ENCODE measurements at regions not wholly inside any gene's neighbourhood (a gene's known extent, or its start where the extent isn't known, plus 50 kb on each side); places are given as distances from the start of the nearest gene placed in this dataset.

DNA sequence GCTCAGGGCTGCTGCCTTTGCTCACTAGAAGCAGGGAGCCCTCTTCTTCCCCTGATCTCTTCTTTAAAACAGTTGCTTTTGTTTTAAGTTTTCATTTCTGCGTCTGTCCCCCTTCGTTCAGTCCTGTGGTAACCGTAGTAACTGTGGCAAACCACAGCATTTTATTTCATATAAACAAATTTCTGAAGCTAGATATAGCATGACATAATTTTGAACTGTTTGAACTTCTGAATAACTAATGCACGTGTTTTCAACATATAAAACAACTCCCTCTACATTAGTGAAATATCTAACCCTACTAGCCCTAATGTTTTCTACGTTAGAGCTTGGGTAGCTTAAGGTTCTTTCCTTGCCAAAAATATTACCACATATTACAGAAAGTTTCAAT lies 104.6 kb downstream of the DISP1 start:
- Histone ChIP-seq H3K4me3 (no peak overlapping the region), H3K27ac (no peak overlapping the region)
- TF ChIP-seq, protein P1, sequence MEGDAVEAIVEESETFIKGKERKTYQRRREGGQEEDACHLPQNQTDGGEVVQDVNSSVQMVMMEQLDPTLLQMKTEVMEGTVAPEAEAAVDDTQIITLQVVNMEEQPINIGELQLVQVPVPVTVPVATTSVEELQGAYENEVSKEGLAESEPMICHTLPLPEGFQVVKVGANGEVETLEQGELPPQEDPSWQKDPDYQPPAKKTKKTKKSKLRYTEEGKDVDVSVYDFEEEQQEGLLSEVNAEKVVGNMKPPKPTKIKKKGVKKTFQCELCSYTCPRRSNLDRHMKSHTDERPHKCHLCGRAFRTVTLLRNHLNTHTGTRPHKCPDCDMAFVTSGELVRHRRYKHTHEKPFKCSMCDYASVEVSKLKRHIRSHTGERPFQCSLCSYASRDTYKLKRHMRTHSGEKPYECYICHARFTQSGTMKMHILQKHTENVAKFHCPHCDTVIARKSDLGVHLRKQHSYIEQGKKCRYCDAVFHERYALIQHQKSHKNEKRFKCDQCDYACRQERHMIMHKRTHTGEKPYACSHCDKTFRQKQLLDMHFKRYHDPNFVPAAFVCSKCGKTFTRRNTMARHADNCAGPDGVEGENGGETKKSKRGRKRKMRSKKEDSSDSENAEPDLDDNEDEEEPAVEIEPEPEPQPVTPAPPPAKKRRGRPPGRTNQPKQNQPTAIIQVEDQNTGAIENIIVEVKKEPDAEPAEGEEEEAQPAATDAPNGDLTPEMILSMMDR (IDR thresholded peaks at IDR 0.05) = no peak
- no peak for DNase-seq (ENCODE audit: low spot score)

DNA sequence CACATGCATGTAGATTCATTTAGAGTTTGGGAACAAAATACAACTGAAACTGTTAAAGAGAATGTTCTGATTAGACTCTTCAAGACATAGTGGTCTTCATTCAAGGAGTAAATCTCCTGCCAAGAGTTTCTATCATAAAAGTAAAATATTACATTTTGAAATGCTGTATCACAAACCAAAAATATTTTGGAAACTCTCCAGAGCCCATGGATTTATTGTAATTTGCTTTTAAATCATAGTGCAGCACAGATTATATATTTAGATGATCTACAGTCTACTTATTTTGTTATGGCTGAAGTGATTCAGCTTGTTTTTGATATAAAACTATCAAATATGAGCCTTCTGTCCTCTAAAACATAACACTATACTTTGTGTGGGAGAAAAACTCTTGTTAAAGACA lies 105.3 kb downstream of the DISP1 start:
- Histone ChIP-seq H3K27ac (no peak overlapping the region), H3K4me3 (no peak overlapping the region)
- DNase-seq (ENCODE audit: low spot score) = no peak
- TF ChIP-seq, protein P1 (IDR thresholded peaks at IDR 0.05) = no peak

DNA sequence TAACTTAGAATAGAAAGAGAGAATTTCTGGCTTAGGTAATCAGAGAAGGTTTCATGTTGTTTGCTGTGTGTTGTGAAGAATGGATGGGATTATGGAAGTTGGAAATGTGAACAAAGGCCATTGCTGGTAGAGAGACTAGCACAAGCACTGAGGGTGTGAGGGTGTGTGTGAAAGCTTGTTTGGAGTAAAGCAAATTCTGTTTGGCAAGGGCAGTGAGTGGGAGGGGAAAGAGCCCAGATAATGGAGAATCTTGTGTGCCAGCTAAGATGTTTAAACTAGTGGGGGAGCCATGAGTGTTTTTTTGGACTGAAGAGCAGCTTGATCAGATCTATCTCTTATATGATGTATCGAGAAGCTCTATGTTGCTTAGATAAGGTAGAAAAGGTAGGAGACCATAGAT lies 107.1 kb downstream of the DISP1 start:
- H3K4me3 ChIP-seq = no peak overlapping the region
- H3K27ac ChIP-seq = no peak overlapping the region
- DNase-seq (ENCODE audit: low spot score) = no peak
- TF ChIP-seq, protein P1 (IDR thresholded peaks at IDR 0.05) = no peak

DNA sequence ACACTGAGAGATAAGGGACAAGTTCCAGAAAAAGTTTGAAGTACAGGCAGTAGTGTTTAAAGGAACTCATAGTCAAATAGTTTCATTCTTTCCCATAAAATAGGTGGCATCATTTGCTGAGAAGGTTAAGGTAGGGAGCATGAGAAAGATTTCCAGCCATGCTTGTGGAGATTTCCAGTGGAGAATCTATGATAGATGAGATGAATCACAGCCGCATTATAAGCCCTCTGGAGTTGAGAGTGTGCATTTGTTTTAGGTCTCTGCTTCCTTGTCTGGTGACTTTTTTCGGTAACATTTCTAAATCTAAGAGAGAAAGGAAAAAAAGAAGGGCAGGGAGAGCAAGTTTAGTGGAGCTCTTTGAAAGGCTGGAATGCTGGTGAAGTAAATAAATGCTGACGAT lies 108.7 kb downstream of the DISP1 start:
- Histone ChIP-seq H3K27ac (no peak overlapping the region), H3K4me3 (no peak overlapping the region)
- no peak for DNase-seq (ENCODE audit: low spot score)
- TF ChIP-seq, protein P1 (IDR thresholded peaks at IDR 0.05) = no peak

DNA sequence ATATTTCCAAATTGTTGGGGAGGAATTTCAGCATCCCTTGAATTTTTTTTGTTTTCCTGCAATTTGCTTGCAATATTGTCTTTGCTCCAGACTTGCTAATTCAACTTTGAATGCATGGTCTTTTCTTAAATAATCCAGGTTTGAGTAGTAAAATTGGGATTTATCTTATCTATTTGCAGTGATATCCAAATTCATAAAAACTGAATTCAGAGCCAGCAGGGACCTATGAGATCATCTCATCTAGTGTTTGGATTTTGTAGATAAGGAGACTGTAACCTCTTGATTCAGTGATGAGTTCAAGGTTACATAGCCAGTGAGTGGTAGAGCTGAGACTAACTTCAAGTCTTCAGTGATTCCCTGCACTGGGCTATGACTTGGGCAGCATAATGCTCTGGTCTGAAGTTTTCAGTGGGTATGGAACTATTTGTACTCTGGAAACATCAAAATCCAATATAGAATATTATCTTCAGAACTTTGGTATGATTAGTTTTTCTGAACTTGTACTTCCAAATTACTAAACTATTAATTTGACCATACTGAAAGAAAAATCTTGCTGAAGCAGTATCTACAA lies 109.4 kb downstream of the DISP1 start:
- DNase-seq (ENCODE audit: low spot score) = no peak
- Histone ChIP-seq H3K4me3 (no peak overlapping the region), H3K27ac (no peak overlapping the region)
- TF ChIP-seq, protein P1 (IDR thresholded peaks at IDR 0.05) = no peak

DNA sequence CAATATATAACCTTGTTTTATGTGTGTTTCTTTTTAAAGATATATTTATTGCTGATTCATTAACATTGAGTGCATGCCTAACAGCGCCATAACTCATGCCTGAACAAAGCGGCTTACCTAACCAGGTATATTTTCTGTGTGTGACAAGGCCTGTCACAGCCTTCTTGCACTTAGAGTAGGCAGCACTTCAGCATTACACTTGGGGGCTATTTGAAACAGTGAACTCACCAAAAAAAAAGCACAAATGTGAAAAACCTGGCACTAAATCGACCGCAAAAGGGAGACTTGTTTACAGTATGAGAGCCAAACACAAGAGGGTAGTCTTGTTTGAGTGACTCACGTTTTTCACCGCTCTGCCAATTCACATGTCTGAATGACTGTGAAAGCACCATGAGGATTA lies 111.7 kb downstream of the DISP1 start:
- TF ChIP-seq, protein P1 (IDR thresholded peaks at IDR 0.05) = no peak
- H3K27ac ChIP-seq = no peak overlapping the region
- no peak for DNase-seq (ENCODE audit: low spot score)
- H3K4me3 ChIP-seq = no peak overlapping the region

DNA sequence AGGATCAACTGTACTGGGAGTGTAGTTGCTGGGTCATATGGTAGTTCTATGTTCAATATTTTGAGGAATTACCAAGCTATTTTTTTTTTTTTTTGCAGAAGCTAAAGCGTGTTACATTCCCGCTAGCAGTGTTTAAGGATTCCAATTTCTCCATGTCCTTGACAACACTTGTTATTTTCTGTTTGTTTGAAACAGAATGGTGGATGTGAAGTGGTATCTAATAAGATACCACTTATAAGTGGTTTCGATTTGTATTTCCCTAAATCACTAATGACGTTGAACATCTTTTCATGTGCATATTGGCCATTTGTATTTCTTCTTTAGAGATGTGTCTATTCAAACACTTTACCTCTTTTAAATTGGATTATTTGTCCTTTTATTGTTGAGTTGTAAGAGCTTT lies 112.2 kb downstream of the DISP1 start:
- DNase-seq (ENCODE audit: low spot score) = no peak
- Histone ChIP-seq H3K27ac (no peak overlapping the region), H3K4me3 (no peak overlapping the region)
- TF ChIP-seq, protein P1 (IDR thresholded peaks at IDR 0.05) = no peak
